Endodermal cell (in vitro differentiated cells): ENCODE measurements at regions not wholly inside any gene's neighbourhood (a gene's known extent, or its start where the extent isn't known, plus 50 kb on each side); places are given as distances from the start of the nearest gene placed in this dataset.

ENCODE experiments used
- DNase-seq: peaks from one replicate; pipeline ENCODE4 v3.0.0-alpha.2; 2017
- H3K27ac ChIP-seq: 2 replicates; pipeline ENCODE4 v1.5.1; 2013; ENCODE audit warnings: mild to moderate bottlenecking, low read depth, low read length, moderate library complexity
- H3K27me3 ChIP-seq: 2 replicates; pipeline ENCODE4 v1.6.1; 2013; ENCODE audit warnings: mild to moderate bottlenecking, low read length, moderate library complexity; ENCODE audit not compliant: insufficient read depth, control insufficient read depth, poor library complexity, severe bottlenecking
- H3K36me3 ChIP-seq: 2 replicates; pipeline ENCODE4 v1.7.0; 2013; ENCODE audit warnings: mild to moderate bottlenecking, low read length, moderate library complexity; ENCODE audit not compliant: control insufficient read depth, insufficient read depth
- H3K4me1 ChIP-seq: one replicate; pipeline ENCODE4 v1.7.0; 2013; ENCODE audit warnings: low read length; ENCODE audit not compliant: control insufficient read depth, insufficient read depth
- H3K4me3 ChIP-seq: 2 replicates; pipeline ENCODE4 v1.5.1; 2013; ENCODE audit warnings: mild to moderate bottlenecking, low read length, moderate library complexity
- H3K9ac ChIP-seq: 2 replicates; pipeline ENCODE4 v1.6.1; 2013; ENCODE audit warnings: mild to moderate bottlenecking, low read length, moderate library complexity; ENCODE audit not compliant: poor library complexity, severe bottlenecking; ENCODE audit errors: extremely low read depth
- H3K9me3 ChIP-seq: 2 replicates; pipeline ENCODE4 v1.6.1; 2013; ENCODE audit warnings: mild to moderate bottlenecking, low read length, moderate library complexity; ENCODE audit not compliant: control insufficient read depth
- H3K27ac Mint-ChIP-seq: 2 replicates; pipeline ENCODE4 v1.8.0; 2020; ENCODE audit warnings: mixed read lengths
- H3K27me3 Mint-ChIP-seq: 2 replicates; pipeline ENCODE4 v1.8.0; 2021; ENCODE audit warnings: mild to moderate bottlenecking, mixed read lengths; ENCODE audit not compliant: insufficient read depth
- H3K36me3 Mint-ChIP-seq: 2 replicates; pipeline ENCODE4 v1.8.0; 2020; ENCODE audit warnings: low read depth, mixed read lengths
- H3K4me1 Mint-ChIP-seq: 2 replicates; pipeline ENCODE4 v1.8.0; 2020; ENCODE audit warnings: mixed read lengths
- H3K4me3 Mint-ChIP-seq: 2 replicates; pipeline ENCODE4 v1.8.0; 2020; ENCODE audit warnings: mild to moderate bottlenecking, moderate library complexity, mixed read lengths
- H3K9me3 Mint-ChIP-seq: 2 replicates; pipeline ENCODE4 v1.8.0; 2020; ENCODE audit warnings: mild to moderate bottlenecking, mixed read lengths
- CTCF ChIP-seq: fragments of 200-600 bp; sonication (generic); conservative IDR thresholded peaks from 2 replicates; pipeline ENCODE4 v1.5.0; 2021; ENCODE audit warnings: antibody characterized with exemption, mild to moderate bottlenecking
- WGBS, 2 experiments: methylation state at CpG; one replicate each; pipeline versions ENCODE4 v1.1.5 to v1.1.7; 2013; ENCODE audit warnings: missing lambda C conversion rate in 2 of 2, mixed read lengths in 1 of 2; ENCODE audit not compliant: insufficient coverage in 1 of 2, insufficient read length in 1 of 2; 5-methylcytosine and 5-hydroxymethylcytosine counted together

DNA sequence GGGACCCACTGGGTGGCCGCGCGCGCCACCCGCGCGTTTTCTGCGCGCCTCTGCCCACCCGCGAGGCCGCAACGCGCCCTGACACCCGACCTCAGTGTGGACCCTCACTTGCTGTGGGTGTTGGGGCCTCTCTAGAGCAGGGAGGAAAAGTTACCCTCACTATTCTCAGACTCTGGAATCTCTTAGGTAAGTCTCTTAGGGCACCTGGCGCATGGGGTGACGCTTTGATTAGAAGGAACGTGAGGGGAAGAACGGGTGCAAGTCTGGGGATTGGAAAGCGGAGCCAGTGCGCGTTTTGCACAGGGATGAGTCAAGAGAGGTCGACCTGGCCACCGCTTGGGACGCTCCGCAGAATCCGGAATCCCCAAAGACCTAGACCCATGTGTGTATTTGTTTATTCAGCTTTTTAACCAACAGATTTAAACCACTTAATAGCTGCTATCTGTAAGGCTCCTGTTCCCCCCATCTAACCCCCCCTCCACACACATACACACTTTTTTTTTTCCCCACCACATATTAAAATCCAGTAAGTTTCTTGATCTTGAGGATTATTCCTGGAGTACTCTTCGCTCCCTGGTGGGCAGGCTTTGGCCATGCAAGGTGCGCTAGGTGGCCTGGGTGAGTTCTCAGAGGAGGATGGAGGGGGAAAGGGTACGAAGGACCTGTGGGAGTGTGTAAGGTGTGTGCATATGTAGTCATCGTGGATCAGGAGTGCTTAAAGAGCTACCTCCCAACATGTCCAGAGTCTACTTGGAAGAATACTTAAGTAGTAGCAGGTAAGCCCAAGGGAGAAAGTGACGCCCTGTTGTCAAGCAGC is 169.1 kb upstream of the PPP1R3A start:
- Histone ChIP-seq H3K36me3 (no peaks in the 10 kb centered on the region), H3K27me3 (peaks cover 45% of the 10 kb centered on the region), H3K4me3 (peak overlapping the region; percentile 93), H3K4me1 (no peaks in the 10 kb centered on the region), H3K27ac (no peak overlapping the region), H3K9ac (no peak overlapping the region), H3K9me3 (no peaks in the 10 kb centered on the region)
- H3K9me3 Mint-ChIP-seq: no peaks in the 10 kb centered on the region
- peak overlapping the region; percentile 11 for H3K27ac Mint-ChIP-seq
- peak; percentile 52 for TF ChIP-seq CTCF
- DNase-seq: peak; percentile 75
- H3K27me3 Mint-ChIP-seq: peaks cover 51% of the 10 kb centered on the region
- H3K4me1 Mint-ChIP-seq: peaks cover 23% of the 10 kb centered on the region
- H3K4me3 Mint-ChIP-seq: peak overlapping the region; percentile 88
- 2 to 7% methylated on average over 8 to 32 of the region's 32 CpGs for WGBS, 2 experiments
- no peaks in the 10 kb centered on the region for H3K36me3 Mint-ChIP-seq

- Histone ChIP-seq H3K36me3 (no peaks in the 10 kb centered on the region), H3K27ac (no peak overlapping the region), H3K27me3 (peaks cover 52% of the 10 kb centered on the region), H3K4me3 (peak overlapping the region; percentile 93), H3K4me1 (no peaks in the 10 kb centered on the region), H3K9me3 (no peaks in the 10 kb centered on the region), H3K9ac (peak overlapping the region; percentile 94)
- Mint-ChIP-seq H3K4me1 (peaks cover 27% of the 10 kb centered on the region), H3K27ac (peak overlapping the region; percentile 87), H3K27me3 (peaks cover 56% of the 10 kb centered on the region), H3K36me3 (no peaks in the 10 kb centered on the region), H3K4me3 (peak overlapping the region; percentile 88), H3K9me3 (no peaks in the 10 kb centered on the region)
- peak; percentile 67 for DNase-seq
- no peak for TF ChIP-seq CTCF
- 0 to 2% methylated on average over 11 to 54 of the region's 54 CpGs for WGBS, 2 experiments
Observed at GRCh38 chr7:114086914-114087652, 168.3 kb upstream of the PPP1R3A start.

GRCh38 chr7:114086537-114086913 is 167.7 kb upstream of the PPP1R3A start:
- peak overlapping the region; percentile 88 for H3K4me3 Mint-ChIP-seq
- Histone ChIP-seq H3K9ac (peak overlapping the region; percentile 94), H3K27me3 (peaks cover 53% of the 10 kb centered on the region), H3K27ac (no peak overlapping the region), H3K4me3 (peak overlapping the region; percentile 93), H3K36me3 (no peaks in the 10 kb centered on the region), H3K9me3 (no peaks in the 10 kb centered on the region), H3K4me1 (no peaks in the 10 kb centered on the region)
- WGBS, 2 experiments: 0% methylated on average over 13 to 31 of the region's 31 CpGs
- H3K27me3 Mint-ChIP-seq: peaks cover 60% of the 10 kb centered on the region
- DNase-seq: no peak
- no peak for TF ChIP-seq CTCF
- peaks cover 27% of the 10 kb centered on the region for H3K4me1 Mint-ChIP-seq
- no peaks in the 10 kb centered on the region for H3K36me3 Mint-ChIP-seq
- H3K27ac Mint-ChIP-seq: peak overlapping the region; percentile 87
- H3K9me3 Mint-ChIP-seq: no peaks in the 10 kb centered on the region
